DMS114 treated with DMSO at 0.1 percent for 48 hours (cell line): ENCODE measurements at regions not wholly inside any gene's neighbourhood (a gene's known extent, or its start where the extent isn't known, plus 50 kb on each side); places are given as distances from the start of the nearest gene placed in this dataset.

Experiments
- DNase-seq: peaks from one replicate; lab custom pipeline; 2025; ENCODE audit not compliant: unreplicated experiment; lab: John Stamatoyannopoulos, UW

DNA sequence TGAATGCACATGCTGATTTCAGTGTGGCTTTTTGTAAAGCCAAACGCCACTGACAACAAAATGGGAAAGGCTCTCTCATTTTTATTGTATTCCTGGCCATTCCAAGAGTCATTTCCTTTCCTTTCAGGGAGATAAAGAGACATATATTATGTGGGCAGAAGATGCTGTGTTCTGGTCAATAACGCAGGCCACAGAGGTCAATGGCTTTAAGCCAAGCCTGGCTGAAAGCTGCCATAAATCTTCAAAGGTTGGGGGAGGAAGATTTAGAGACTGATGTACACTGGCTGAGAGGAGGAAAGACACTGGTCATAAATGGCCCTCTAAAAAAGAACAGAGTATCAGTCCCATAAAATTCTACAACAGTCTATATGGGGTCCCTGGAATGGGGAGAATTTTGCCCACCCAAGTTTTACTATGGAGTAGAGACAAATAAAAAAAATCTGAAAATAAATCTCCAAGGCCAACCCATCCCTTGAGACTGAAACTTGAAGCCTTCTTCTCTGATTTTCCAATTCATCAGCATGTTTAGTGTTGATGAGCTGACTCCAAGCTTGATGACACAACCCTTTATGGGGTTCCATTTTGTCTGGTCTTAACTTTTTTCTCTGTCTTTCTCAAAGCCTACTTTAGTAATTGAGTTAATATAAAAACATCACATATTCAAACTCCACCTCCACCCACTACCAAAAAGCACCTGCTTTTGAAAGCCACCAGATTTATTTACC, 152.1 kb upstream of the SLC24A2 start:
- no peak for DNase-seq

DNA sequence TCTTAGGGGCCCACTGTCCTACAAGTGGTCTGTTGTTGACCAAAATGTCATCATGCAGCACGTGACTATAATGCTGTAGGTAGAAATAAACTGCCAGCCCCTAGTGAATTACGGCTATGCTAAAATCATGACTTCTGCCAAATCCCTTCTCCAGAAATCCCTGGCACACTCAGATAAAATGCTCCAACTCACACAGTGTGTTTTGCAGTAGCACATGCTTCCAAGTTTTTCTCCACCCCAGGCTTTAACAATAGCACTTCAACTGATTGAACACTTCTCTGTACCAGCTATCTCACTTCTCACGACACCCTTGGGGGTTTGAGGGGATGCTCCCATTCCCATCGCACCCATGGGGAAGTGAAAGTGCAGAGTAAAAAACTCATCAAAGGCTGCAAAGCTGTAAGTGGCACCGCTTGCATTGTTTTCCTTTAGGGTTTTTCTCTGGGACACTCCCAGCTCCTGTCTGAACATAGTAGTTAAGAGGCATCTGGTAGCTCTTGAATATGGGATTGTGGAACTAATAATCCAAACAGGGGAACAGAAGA, 151.0 kb upstream of the SLC24A2 start:
- no peak for DNase-seq

DNA sequence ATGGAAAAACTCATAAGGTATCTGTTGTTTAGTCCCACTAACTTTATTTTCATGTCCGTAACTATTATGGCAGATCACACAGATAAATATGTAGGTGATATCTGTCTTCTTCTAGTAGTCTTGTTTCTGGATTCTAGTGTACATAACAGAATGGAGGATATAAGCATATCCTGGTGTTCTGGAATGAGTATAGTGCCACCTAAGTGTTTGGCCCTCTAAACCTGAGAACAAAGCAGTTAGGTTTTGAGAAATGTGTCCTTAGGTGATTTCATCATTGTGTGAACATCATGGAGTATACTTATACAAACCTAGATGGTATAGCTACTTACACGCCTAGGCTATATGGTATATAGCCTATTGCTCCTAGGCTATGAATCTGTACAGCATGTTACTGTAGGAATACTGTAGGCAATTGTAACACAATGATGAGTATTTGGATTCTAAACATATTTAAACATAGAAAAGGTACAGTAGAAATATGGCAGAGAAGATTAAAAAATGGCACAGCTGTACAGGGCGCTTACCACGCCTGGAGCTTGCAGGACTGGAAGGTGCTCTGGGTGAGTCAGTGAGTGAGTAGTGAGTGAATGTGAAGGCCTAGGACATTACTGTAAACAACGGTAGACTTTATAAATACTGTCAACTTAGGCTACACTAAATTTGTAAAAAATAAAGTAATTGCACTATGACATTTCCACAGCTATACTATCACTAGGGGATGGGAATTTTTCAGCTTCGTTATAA, 150.3 kb upstream of the SLC24A2 start:
- no peak for DNase-seq

DNA sequence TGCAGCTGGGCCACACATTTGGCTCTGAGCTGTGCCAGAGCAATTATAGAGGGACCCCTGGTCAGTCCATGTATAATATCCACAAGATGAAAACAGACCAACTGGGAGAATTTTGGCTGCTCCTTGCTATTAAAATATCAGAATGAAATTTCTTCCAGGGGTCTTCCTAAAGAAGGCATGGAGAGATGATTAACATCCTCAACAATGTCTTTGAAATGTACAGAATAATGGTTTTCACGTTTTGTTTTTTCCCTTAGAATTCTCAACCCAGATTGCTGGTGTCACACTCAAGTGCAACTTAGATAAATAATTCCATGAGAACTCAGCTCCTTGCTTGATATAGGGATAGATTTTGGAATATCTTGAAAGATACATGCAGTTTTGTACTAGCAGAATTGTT, 148.3 kb upstream of the SLC24A2 start:
- DNase-seq: no peak

DNA sequence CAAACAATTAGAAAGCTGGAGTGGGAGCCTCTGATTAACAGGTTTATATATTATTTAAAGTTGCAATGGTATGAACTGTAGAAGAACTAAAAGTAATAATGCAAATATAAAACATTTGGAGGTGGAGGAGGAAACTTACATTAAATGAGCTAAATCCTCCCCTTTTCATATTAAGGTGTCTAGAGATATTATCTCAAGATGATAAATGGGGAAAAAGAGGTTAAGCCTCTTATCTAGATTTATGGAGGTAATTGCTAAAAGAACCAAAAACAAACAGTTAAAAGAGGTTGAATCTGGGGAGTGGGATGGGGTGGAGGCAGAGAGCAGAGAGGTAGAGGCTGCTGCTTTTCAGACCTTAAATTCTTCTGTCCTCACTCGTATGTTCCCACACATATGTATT, 147.8 kb upstream of the SLC24A2 start:
- DNase-seq: no peak

DNA sequence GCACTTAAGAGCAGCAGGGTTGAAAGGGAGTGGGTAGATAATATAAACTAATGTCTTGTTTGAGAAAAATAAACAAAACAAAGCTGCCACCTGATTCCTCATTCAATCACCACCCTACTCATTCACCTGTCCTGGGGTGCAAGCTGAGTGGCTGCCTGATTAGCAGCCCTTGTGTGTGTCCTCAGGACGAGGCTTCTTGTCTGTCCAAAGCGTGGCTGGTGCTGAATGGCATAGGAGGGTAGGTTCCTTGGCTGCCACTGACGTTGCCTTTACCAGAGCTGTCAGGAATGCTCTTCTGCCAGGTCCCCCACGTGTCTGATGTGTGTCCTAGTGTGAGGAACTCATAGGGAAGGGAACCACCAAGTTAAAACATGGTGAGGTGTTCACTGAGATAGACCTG, 146.6 kb upstream of the SLC24A2 start:
- no peak for DNase-seq

DNA sequence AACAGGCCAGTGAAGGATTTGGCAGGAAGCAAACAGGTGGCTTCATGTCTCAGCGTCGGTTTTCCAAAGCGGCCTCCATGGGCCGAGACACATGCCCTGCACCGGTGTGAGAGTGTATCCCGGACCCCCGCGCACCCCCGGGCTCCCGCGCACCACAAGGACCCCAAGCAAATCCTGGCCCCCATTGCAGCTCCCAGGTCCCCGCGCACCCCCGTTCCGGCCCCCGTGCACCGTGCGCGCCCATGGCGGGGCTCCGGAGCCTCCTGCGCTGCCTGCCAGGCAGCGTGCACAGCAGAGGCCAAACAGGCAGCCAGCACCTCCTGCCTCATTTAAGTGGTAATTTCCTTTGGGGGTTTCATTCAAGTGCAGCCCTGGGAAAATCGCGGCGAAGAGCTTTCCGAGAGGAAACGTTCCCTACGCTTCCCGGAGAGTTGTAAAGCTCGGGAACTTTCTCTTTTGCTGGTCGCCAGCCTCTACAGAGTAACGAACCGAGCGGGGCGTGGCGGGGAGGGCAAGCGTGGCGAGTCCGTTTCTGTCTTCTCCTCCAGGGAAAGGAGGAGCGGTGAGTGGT, 145.5 kb upstream of the SLC24A2 start:
- no peak for DNase-seq

DNA sequence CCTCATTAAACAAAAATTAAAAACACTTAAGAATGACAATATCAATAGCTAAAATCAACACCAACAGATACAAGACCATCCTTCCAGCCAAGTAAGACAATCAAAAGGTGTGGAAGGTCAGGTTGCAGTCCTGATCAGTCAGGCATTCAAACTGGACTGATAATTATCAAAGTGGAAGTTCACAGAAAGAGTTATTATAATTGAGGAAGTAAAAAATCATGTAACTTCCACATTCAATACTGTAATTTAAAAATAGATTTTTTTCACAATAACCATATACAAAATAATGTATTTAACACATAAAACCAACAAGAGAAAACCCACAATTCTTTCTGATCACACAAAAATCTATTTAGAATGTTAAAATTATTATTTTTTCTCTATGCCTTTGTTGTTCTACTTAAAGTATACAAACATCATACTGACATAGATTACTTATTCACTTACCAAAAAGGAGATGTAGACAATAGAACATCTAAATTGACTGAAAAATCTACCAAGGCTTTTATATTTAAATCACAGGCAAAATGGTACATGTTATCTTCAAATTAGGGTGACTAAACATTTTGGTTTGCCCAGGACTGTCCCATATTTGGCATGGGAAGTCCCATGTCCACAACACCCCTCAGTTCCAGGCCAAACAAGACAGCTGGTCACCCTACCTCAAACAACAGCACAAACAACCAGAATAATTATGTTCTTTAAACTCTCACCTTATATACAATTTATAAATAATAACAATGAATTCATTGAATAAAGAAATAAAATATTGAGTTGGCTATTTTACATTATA, 142.5 kb upstream of the SLC24A2 start:
- DNase-seq: no peak

DNA sequence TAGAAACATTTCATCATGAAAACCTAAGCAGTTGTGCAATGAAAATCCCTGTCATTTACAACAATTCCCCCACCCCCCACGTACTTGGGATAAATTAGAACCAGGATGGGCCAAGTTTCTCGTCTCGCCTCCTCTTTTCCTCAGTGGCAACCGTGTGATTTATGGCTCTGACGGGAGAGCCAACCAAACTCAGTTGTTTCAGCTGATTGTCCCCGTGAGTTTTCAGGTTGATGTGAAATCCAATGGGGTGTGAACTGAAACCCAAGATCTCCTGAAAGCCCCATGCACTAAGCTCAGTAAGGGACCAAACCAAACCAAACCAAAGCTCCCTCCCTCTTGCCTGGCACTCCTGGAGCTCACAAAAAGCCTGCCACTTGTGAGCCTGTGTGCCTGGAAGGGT, 138.7 kb upstream of the SLC24A2 start:
- no peak for DNase-seq

DNA sequence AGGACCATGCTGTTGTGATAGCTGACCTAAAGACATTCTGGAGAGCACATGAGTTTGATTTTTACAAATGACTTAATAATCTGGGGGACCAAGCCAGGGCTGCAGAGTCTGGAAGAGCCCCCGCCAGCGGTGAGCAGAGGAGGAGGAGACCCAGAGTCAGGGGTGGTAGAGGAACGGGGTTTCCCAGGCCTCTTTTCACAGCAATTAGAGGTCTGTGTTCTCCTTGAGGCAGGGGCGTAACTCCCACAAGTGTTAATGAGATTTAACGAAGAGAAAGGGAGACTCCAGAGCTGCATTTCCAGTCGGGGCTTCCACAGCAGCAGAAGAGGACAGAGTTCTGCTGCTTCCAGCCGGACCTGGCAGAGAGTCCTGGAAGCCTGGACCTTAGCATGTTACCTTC, 137.9 kb upstream of the SLC24A2 start:
- no peak for DNase-seq

DNA sequence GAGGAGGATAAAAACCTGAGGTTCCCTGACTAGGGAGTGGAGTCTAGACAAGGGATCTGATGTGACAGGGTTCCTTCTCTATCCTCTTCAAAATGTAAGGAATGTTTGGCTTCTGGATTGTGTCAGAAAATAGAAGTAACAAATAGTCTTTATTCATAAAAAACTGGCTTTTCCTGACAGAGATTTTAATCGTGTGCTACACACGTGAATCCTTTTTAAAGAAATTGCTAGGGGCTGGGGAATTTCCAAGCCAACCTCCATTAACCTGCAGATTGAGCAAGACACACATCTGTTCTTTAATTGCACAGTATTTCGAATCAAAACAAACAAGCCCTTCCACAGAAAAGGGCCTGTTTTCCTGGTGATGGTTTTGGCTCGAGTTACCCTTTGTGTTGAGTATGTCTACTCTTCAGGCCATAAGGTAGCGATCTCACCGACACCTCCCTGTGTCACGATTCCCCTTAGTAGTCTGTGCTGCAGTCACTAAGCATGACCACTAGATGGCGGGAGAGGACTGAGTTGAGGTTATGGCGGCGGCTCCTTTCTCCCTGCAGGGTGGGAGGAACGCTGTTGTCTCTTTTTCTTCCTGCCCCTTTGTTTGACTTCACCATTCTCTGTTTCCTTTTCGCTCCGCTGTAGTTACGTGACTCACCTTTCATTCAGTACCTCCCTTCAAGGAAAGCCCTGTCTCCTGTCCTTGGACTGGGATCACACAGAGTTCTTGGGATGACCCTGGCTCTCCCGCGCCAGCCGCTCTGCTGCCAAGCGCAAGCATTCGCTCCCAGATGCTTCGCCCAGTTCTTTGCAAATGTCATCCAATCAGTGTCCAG, 137.1 kb upstream of the SLC24A2 start:
- peak; percentile 62 for DNase-seq

DNA sequence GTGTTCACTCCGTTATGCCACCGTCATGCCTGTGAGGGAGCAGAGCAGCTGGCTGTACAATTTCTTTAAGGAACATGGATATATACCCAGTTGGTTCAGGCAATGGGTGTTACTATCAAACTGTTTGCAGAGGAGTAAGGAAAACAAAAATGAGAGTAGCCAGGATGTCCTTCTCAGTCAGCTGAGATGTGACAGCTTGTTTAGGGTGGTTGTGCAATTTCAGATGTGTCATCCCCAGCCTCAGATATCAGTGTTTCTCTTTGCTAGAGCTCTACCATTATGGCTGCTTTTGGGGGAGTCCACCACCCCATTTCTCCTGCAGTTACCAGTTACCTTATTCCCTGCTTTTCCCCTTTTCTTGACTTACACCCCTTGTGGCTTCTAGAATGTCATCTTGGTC, 135.2 kb upstream of the SLC24A2 start:
- no peak for DNase-seq

DNA sequence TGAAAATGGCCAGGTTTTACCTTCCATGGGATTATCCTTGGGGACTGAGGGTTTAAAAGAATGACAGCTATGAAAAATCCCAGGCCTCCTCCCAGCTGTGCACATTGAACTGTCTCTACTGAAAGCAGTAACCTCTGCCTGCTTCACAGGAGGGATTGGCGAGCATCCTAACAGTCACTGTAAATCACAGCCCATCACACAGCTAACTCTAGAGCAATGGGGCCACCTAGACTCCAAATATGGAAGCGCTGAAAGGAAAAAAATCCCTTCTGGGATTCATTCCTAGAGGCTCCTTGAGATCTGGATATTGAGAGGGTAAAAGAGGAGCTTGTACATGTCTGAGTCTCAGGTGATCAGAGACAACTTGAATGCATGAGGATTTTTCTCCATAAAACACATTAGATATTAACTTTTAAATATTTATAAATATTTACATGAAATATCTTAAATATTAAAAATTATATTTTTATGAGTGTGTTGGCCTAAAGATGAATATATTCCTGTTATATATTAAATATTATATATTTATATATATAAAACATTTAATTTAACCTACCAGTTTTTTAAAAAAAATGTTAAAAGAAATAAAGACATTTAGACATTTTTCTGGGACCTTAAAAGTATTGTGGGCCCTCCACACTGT, 133.8 kb upstream of the SLC24A2 start:
- DNase-seq: peak; percentile 34

DNA sequence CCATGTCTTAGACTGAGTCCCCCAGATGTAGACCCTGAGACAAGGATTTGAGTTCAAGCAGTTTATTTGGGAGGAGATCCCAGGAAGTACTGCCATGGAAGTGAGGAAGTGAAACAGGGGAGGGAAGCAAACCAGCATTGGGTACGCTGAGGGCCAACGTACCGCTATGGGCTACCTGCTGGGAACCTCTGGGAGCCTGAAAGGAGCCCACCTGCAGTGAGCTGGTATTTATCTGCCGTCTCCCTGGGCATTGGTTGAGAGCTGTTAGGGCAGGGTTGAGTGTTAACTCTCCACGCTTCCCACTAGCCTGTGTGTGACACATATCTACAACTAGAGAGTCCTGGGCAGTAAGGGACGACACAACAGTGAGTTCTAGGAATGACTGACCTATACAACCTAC, 131.6 kb upstream of the SLC24A2 start:
- no peak for DNase-seq

DNA sequence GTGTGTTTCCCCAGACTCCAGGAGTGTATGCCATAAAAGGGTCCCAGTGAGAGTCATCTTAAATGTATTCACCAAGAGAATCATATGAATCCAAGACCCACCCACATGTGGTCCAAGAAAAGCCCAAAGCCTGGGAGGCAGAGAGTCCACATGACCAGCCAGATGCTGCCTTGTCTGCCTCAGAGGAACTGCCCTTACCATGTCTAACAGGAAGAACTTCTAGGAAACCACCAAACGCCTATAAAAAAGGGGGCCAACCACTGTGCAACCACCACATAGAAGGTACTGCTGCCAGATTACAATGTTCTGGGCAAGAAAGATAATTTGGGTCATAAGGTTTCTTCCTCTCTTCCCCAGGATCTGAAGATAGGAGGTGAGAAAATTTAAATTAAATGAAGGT, 129.8 kb upstream of the SLC24A2 start:
- no peak for DNase-seq

DNA sequence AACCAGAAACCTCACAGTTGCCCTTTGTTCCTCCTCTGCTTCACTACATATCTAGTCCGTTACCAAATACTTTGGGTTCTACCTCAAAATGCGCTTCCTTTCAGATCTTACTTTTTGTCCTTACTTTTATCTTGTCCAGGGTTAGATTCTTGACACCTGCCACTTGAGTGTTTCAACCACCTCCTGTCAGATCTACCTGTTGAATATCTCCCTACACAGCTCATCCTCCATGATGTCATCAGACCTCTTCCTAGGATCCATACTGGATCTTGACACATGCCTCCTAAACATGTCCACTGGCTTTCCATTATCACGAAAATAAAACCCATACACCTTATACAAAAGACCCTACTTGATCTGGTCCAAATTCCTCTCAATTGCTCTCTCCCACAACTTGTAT, 125.2 kb upstream of the SLC24A2 start:
- no peak for DNase-seq

DNA sequence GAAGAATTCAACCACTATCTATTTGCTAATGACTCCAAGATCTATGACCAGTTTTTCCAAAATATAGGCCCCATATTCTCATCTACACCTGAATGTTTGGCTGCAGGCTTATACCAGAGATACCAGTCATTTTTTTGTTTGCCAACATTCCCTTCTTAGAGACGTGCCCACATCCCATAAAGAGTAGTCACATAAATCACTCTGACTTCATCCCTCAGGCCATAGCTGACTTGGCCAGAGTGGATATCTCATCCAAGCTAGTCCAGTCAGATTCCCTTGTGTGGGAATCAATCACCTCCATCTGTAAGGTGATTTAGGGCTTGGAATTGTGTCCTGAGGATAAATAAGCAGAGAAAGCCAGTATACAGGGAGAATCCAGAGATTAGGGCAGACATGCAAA, 124.3 kb upstream of the SLC24A2 start:
- DNase-seq: no peak

DNA sequence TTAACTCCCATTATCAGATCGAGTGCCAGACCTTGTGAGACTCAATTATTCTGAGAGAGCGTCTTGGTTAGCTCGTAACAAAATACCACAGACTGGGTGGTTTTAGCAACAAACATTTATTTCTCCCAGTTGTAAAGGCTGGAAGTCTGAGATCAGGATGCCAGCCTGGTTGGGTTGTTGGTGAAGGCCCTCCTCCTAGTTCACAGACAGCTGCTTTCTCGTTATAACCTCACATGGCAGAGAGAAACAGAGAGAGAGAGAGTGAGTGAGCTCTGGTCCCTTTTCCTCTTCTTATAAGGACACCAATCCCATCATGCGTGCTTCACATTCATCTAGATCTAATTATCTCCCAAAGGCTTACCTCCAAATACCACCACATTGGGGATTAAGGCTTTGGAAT, 114.2 kb upstream of the SLC24A2 start:
- DNase-seq: no peak

DNA sequence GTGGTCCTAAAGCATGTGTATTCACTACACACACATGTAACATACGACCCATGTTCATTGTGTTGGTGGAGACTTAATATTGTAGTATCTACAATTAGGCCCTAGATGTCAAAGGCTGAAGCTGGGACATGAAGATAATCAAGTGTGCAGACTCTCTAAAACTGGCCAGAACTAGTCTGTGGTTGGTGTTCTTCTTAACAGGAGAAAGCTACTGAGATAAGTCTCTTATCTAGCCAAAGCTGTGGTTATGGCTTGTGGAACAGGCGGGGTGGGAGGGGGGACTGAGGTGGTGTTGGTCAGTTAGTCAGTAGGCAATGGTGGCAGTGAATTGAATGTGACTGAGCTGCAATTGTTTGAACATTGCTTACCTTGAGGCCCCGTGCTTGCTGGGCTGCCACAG, 112.7 kb upstream of the SLC24A2 start:
- no peak for DNase-seq

DNA sequence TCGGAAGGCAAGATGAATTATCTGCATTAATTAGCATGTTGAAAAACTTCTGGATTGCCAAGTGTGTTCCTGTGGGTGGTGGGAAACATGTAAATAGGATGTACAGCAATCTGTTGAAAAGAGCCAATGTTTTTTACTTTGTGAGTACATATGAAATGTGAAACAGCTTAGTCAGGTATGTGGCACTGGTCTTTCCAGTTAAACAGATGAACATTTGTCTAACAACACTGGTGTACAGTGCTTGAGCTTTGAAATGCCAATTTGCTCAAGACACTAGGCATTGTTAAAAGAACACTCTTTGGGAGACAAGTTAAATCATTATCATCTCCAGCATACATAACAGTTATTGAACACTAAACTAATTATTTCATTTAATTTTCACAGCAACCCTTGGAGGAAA, 107.3 kb upstream of the SLC24A2 start:
- DNase-seq: no peak
